SK-N-SH (cell line): ENCODE measurements at regions not wholly inside any gene's neighbourhood (a gene's known extent, or its start where the extent isn't known, plus 50 kb on each side); places are given as distances from the start of the nearest gene placed in this dataset.

Source experiments
- CTCF ChIA-PET: fragments of 300-600, 350-600 bp; formaldehyde crosslinking; extraction: SDS; loops from one replicate; lab custom pipeline; 2021; lab: Yijun Ruan, JAX
- POLR2A ChIA-PET: fragments of 350-600 bp; sonication (Branson Sonifier 250); formaldehyde crosslinking; extraction: SDS; loops from one replicate; lab custom pipeline; 2020; ENCODE audit warnings: antibody characterized with exemption, inconsistent platforms; lab: Yijun Ruan, JAX
- DNase-seq: peaks from one replicate; pipeline ENCODE4 v3.0.0; 2012
- H2AFZ ChIP-seq: fragments of 200-600 bp; sonication (generic); 2 replicates; pipeline ENCODE4 v1.8.1; 2016; ENCODE audit warnings: antibody characterized with exemption, mild to moderate bottlenecking, low read depth
- H3F3A ChIP-seq: fragments of 200-600 bp; sonication (generic); replicated peaks from 2 replicates; pipeline ENCODE3; 2016; ENCODE audit warnings: antibody characterized with exemption, mild to moderate bottlenecking; ENCODE audit not compliant: insufficient read depth
- H3K27ac ChIP-seq, 2 experiments: fragments of 200-500 bp in 1 of 2; fragments of 200-600 bp in 1 of 2; sonication (Bioruptor generic) in 1 of 2; sonication (generic), shearing (Covaris generic) in 1 of 2; 2 replicates each; pipeline versions ENCODE4 v1.5.1 to v1.6.1; 2014 to 2016; ENCODE audit warnings: low read depth in 2 of 2, inconsistent platforms in 1 of 2, low read length in 1 of 2, mild to moderate bottlenecking in 1 of 2, mixed read lengths in 1 of 2
- H3K27me3 ChIP-seq: fragments of 200-600 bp; sonication (generic), shearing (Covaris generic); 2 replicates; pipeline ENCODE4 v1.6.1; 2016; ENCODE audit warnings: mixed run types; ENCODE audit not compliant: insufficient read depth
- H3K36me3 ChIP-seq, 2 experiments: fragments of 200-500 bp in 1 of 2; fragments of 200-600 bp in 1 of 2; sonication (Bioruptor generic) in 1 of 2; sonication (generic) in 1 of 2; replicated peaks in 1 of 2; 2 replicates each; pipeline versions ENCODE3 to v1.5.1; 2014 to 2016; ENCODE audit warnings: low read length in 1 of 2, mild to moderate bottlenecking in 1 of 2; ENCODE audit not compliant: insufficient read depth in 2 of 2, control insufficient read depth in 1 of 2
- H3K4me1 ChIP-seq, 2 experiments: fragments of 200-500 bp in 1 of 2; fragments of 200-600 bp in 1 of 2; sonication (Bioruptor generic) in 1 of 2; sonication (generic), shearing (Covaris generic) in 1 of 2; 2 replicates each; pipeline versions ENCODE4 v1.5.1 to v1.6.1; 2014 to 2016; ENCODE audit warnings: low read depth in 1 of 2, low read length in 1 of 2, mixed run types in 1 of 2; ENCODE audit not compliant: insufficient read depth in 2 of 2, control insufficient read depth in 1 of 2
- H3K4me2 ChIP-seq: fragments of 200-600 bp; sonication (generic), shearing (Covaris generic); 2 replicates; pipeline ENCODE4 v1.6.1; 2017; ENCODE audit warnings: mixed run types
- H3K4me3 ChIP-seq, 2 experiments: fragments of 200-500 bp in 1 of 2; fragments of 200-600 bp in 1 of 2; sonication (Bioruptor generic) in 1 of 2; sonication (generic), shearing (Covaris generic) in 1 of 2; 2 replicates each; pipeline versions ENCODE4 v1.5.1 to v1.8.1; 2014 to 2016; ENCODE audit warnings: low read depth in 2 of 2, inconsistent platforms in 1 of 2, low read length in 1 of 2, mild to moderate bottlenecking in 1 of 2, mixed read lengths in 1 of 2, moderate library complexity in 1 of 2
- H3K79me2 ChIP-seq: fragments of 200-600 bp; sonication (generic); 2 replicates; pipeline ENCODE4 v1.8.1; 2017; ENCODE audit warnings: mild to moderate bottlenecking; ENCODE audit not compliant: insufficient read depth
- H3K9ac ChIP-seq: fragments of 200-600 bp; sonication (generic); 2 replicates; pipeline ENCODE4 v1.6.1; 2017; ENCODE audit warnings: mixed run types
- H3K9me2 ChIP-seq: fragments of 200-600 bp; sonication (generic); 2 replicates; pipeline ENCODE4 v1.6.1; 2017; ENCODE audit warnings: mixed run types
- H3K9me3 ChIP-seq: fragments of 200-600 bp; sonication (generic); 2 replicates; pipeline ENCODE4 v1.6.1; 2017; ENCODE audit warnings: mixed run types, mild to moderate bottlenecking, moderate library complexity
- H4K20me1 ChIP-seq: fragments of 200-600 bp; sonication (generic); 2 replicates; pipeline ENCODE4 v1.6.1; 2017; ENCODE audit warnings: mild to moderate bottlenecking, mixed run types; ENCODE audit not compliant: insufficient read depth
- CHD2 ChIP-seq: fragments of 150-350 bp; IDR thresholded peaks from 2 replicates; pipeline ENCODE4 v1.6.1; 2018; ENCODE audit warnings: low read length; ENCODE audit not compliant: partially characterized antibody
- CTCF ChIP-seq: fragments of 200-600 bp; sonication (generic); IDR thresholded peaks from 2 replicates; pipeline ENCODE4 v1.6.1; 2017; ENCODE audit warnings: antibody characterized with exemption, mild to moderate bottlenecking, moderate library complexity
- ELF1 ChIP-seq: IDR thresholded peaks from 2 replicates; pipeline ENCODE4 v1.4.0; 2012
- EP300 ChIP-seq, 2 experiments: IDR thresholded peaks; 2 replicates each; pipeline versions ENCODE4 v1.4.0 to v1.6.1; 2012; ENCODE audit warnings: borderline replicate concordance in 1 of 2, low read depth in 1 of 2, low read length in 1 of 2
- FOXJ3 ChIP-seq: sonication (generic); formaldehyde crosslinking; IDR thresholded peaks from 2 replicates; pipeline ENCODE4 v1.5.1; 2020; ENCODE audit warnings: mild to moderate bottlenecking, missing genetic modification reagents
- GABPA ChIP-seq: IDR thresholded peaks from 2 replicates; pipeline ENCODE4 v1.4.0; 2012; ENCODE audit warnings: low read depth, mild to moderate bottlenecking
- GATA2 ChIP-seq: sonication (generic); formaldehyde crosslinking; IDR thresholded peaks from 2 replicates; pipeline ENCODE4 v1.5.0; 2020; ENCODE audit warnings: mild to moderate bottlenecking, missing genetic modification reagents
- IRF3 ChIP-seq: fragments of 150-350 bp; IDR thresholded peaks from 2 replicates; pipeline ENCODE4 v1.6.1; 2016; ENCODE audit warnings: mild to moderate bottlenecking, low read depth, low read length
- NRF1 ChIP-seq: IDR thresholded peaks from 2 replicates; pipeline ENCODE4 v1.6.1; 2012; ENCODE audit warnings: low read depth, mild to moderate bottlenecking, low read length
- PBX3 ChIP-seq: IDR thresholded peaks from 2 replicates; pipeline ENCODE4; 2012
- RAD21 ChIP-seq: IDR thresholded peaks from 2 replicates; pipeline ENCODE4 v1.6.1; 2012; ENCODE audit warnings: mild to moderate bottlenecking, low read length
- RCOR1 ChIP-seq: fragments of 150-350 bp; IDR thresholded peaks from 2 replicates; pipeline ENCODE4 v1.6.1; 2017; ENCODE audit warnings: antibody characterized with exemption, low read length
- SIN3A ChIP-seq: IDR thresholded peaks from 2 replicates; pipeline ENCODE4 v1.6.1; 2012; ENCODE audit warnings: low read depth, mild to moderate bottlenecking, low read length, moderate library complexity, borderline replicate concordance
- SMC3 ChIP-seq: IDR thresholded peaks from 2 replicates; pipeline ENCODE4 v1.6.1; 2012; ENCODE audit warnings: low read depth, low read length, improper control_type of control experiment
- TAF1 ChIP-seq: IDR thresholded peaks from 2 replicates; pipeline ENCODE4 v1.6.1; 2012; ENCODE audit warnings: low read depth, mild to moderate bottlenecking, low read length, moderate library complexity, borderline replicate concordance
- TCF12 ChIP-seq: IDR thresholded peaks from 2 replicates; pipeline ENCODE4 v1.4.0; 2012
- TEAD4 ChIP-seq: IDR thresholded peaks from 2 replicates; pipeline ENCODE4 v1.4.0; 2012; ENCODE audit warnings: mild to moderate bottlenecking, borderline replicate concordance; ENCODE audit not compliant: insufficient read depth
- YY1 ChIP-seq: IDR thresholded peaks from 2 replicates; pipeline ENCODE4 v1.4.0; 2012; ENCODE audit warnings: low read depth, mild to moderate bottlenecking
- WGBS: methylation state at CpG from one replicate; pipeline ENCODE4 v1.1.6; 2017; ENCODE audit warnings: low lambda C conversion rate; 5-methylcytosine and 5-hydroxymethylcytosine counted together
- TF ChIP-seq, protein P1 (sequence below): IDR thresholded peaks from 2 replicates; pipeline ENCODE4 v1.6.1; 2012; ENCODE audit warnings: mild to moderate bottlenecking, low read depth, low read length, moderate library complexity
- TF ChIP-seq, protein P2 (sequence below): fragments of 150-350 bp; IDR thresholded peaks from 2 replicates; pipeline ENCODE4 v1.6.1; 2017; ENCODE audit warnings: antibody characterized with exemption, low read length, low read depth, borderline replicate concordance

DNA sequence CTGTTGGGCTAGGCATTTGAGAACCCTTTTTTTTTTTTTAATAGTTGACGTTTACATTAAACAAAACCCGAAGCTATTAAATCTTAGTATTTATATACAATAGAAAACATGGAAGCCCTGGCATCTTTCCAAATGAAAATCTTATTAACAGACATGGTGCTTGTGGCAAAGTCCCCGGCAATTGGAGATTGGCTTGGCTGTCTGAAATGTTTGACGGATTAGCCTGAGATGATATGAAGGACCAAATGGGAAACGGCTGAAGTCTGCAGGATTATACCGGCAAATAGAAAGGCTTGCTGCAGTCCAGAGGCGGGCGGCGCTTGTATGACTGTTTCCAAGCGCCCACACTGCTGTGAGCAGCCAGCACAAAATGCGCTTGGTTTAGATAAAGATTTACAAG is 105.6 kb downstream of the BUB3 start:
- Histone ChIP-seq H3K4me3 (no peak overlapping the region), H3K9me2 (no peaks in the 10 kb centered on the region), H4K20me1 (no peaks in the 10 kb centered on the region), H3K9me3 (no peaks in the 10 kb centered on the region), H3F3A (no peaks in the 10 kb centered on the region), H2AFZ (no peak overlapping the region), H3K4me1 (no peaks in the 10 kb centered on the region), H3K4me2 (no peak overlapping the region), H3K79me2 (no peaks in the 10 kb centered on the region), H3K27ac (no peak overlapping the region), H3K9ac (no peak overlapping the region), H3K27me3 (no peaks in the 10 kb centered on the region), H3K36me3 (no peaks in the 10 kb centered on the region)
- no peak for DNase-seq
- WGBS = 68% methylated on average over 11 of the region's 11 CpGs
- POLR2A ChIA-PET = no interaction called here
- CTCF ChIA-PET = interaction anchor here (2.3 kb wide), 1 partner anchor 121 kb away, joined by 8 read pairs; no protein-coding TSS in a partner anchor
- no peak for TF ChIP-seq PBX3
- TF ChIP-seq CHD2 = no peak
- no peak for TF ChIP-seq GATA2 (CRISPR knock-in tag)
- TF ChIP-seq, protein P1, sequence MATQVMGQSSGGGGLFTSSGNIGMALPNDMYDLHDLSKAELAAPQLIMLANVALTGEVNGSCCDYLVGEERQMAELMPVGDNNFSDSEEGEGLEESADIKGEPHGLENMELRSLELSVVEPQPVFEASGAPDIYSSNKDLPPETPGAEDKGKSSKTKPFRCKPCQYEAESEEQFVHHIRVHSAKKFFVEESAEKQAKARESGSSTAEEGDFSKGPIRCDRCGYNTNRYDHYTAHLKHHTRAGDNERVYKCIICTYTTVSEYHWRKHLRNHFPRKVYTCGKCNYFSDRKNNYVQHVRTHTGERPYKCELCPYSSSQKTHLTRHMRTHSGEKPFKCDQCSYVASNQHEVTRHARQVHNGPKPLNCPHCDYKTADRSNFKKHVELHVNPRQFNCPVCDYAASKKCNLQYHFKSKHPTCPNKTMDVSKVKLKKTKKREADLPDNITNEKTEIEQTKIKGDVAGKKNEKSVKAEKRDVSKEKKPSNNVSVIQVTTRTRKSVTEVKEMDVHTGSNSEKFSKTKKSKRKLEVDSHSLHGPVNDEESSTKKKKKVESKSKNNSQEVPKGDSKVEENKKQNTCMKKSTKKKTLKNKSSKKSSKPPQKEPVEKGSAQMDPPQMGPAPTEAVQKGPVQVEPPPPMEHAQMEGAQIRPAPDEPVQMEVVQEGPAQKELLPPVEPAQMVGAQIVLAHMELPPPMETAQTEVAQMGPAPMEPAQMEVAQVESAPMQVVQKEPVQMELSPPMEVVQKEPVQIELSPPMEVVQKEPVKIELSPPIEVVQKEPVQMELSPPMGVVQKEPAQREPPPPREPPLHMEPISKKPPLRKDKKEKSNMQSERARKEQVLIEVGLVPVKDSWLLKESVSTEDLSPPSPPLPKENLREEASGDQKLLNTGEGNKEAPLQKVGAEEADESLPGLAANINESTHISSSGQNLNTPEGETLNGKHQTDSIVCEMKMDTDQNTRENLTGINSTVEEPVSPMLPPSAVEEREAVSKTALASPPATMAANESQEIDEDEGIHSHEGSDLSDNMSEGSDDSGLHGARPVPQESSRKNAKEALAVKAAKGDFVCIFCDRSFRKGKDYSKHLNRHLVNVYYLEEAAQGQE = no peak
- no peak for TF ChIP-seq NRF1
- no peak for TF ChIP-seq SMC3
- no peak for TF ChIP-seq TCF12
- TF ChIP-seq RAD21 = no peak
- no peak for TF ChIP-seq FOXJ3 (CRISPR knock-in tag)
- no peak for TF ChIP-seq ELF1
- no peak for TF ChIP-seq IRF3
- no peak for TF ChIP-seq GABPA
- TF ChIP-seq YY1 = no peak
- TF ChIP-seq EP300 (IDR thresholded peaks at IDR 0.05; ENCODE audit: borderline replicate concordance in 1 of 2, low read depth in 1 of 2, low read length in 1 of 2) = no peak
- TF ChIP-seq RCOR1 = no peak
- TF ChIP-seq TEAD4 = no peak
- no peak for TF ChIP-seq CTCF
- TF ChIP-seq TAF1 = no peak
- TF ChIP-seq, protein P2, sequence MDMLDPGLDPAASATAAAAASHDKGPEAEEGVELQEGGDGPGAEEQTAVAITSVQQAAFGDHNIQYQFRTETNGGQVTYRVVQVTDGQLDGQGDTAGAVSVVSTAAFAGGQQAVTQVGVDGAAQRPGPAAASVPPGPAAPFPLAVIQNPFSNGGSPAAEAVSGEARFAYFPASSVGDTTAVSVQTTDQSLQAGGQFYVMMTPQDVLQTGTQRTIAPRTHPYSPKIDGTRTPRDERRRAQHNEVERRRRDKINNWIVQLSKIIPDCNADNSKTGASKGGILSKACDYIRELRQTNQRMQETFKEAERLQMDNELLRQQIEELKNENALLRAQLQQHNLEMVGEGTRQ = no peak
- TF ChIP-seq SIN3A = no peak
